Osteoblast (primary cell): ENCODE measurements at regions not wholly inside any gene's neighbourhood (a gene's known extent, or its start where the extent isn't known, plus 50 kb on each side); places are given as distances from the start of the nearest gene placed in this dataset.
A peak's percentile ranks its signal among the peaks of the same experiment; 100 is the strongest.

Experiments
- DNase-seq: peaks from one replicate; pipeline ENCODE4 v3.0.0; 2011; ENCODE audit warnings: low spot score, mixed read lengths; ENCODE audit not compliant: insufficient read length; ENCODE audit errors: missing footprints
- H2AFZ ChIP-seq: 2 replicates; pipeline ENCODE4 v1.6.0; 2011; ENCODE audit warnings: mild to moderate bottlenecking, low read length
- H3K27ac ChIP-seq: 2 replicates; pipeline ENCODE4 v1.5.1; 2011; ENCODE audit warnings: mild to moderate bottlenecking, low read depth, low read length, moderate library complexity
- H3K27me3 ChIP-seq: 2 replicates; pipeline ENCODE4 v1.6.0; 2012; ENCODE audit warnings: mild to moderate bottlenecking, control low read depth, inconsistent platforms, low read length, moderate library complexity; ENCODE audit not compliant: insufficient read depth
- H3K36me3 ChIP-seq: 2 replicates; pipeline ENCODE4 v1.5.1; 2011; ENCODE audit warnings: mild to moderate bottlenecking, low read length, control low read depth, moderate library complexity; ENCODE audit not compliant: insufficient read depth
- H3K4me1 ChIP-seq: 2 replicates; pipeline ENCODE4 v1.5.1; 2011; ENCODE audit warnings: mild to moderate bottlenecking, low read length, control low read depth, moderate library complexity; ENCODE audit not compliant: insufficient read depth
- H3K4me2 ChIP-seq: 2 replicates; pipeline ENCODE4 v1.6.0; 2011; ENCODE audit warnings: mild to moderate bottlenecking, low read length; ENCODE audit not compliant: insufficient read depth
- H3K4me3 ChIP-seq: fragments of 200-600 bp; sonication (generic); 3 replicates; pipeline ENCODE4 v1.5.1; 2012; ENCODE audit warnings: mild to moderate bottlenecking, low read length, inconsistent platforms; ENCODE audit not compliant: insufficient read depth
- H3K79me2 ChIP-seq: 2 replicates; pipeline ENCODE4 v1.6.0; 2012; ENCODE audit warnings: mild to moderate bottlenecking, low read length, control low read depth, inconsistent platforms; ENCODE audit not compliant: insufficient read depth
- H3K9me3 ChIP-seq: 2 replicates; pipeline ENCODE4 v1.5.1; 2011; ENCODE audit warnings: low read depth, low read length, control low read depth
- H4K20me1 ChIP-seq: 2 replicates; pipeline ENCODE4 v1.6.0; 2012; ENCODE audit warnings: mild to moderate bottlenecking, low read length, control low read depth; ENCODE audit not compliant: insufficient read depth
- CTCF ChIP-seq: IDR thresholded peaks from 2 replicates; pipeline ENCODE4 v1.5.1; 2011; ENCODE audit warnings: mild to moderate bottlenecking, low read depth, low read length, moderate library complexity; ENCODE audit errors: extremely low read depth

- peak overlapping the region; percentile 12 for H3K4me2 ChIP-seq
Observed at GRCh38 chr10:31644931-31645633, 283.5 kb downstream of the ARHGAP12 start.

GRCh38 chr10:31642281-31642680, 286.4 kb downstream of the ARHGAP12 start:
- Histone ChIP-seq H3K36me3 (no peaks in the 10 kb centered on the region), H3K4me1 (peaks cover 17% of the 10 kb centered on the region), H4K20me1 (no peaks in the 10 kb centered on the region), H3K27ac (no peak overlapping the region), H3K4me3 (no peak overlapping the region), H3K79me2 (no peaks in the 10 kb centered on the region), H3K9me3 (no peaks in the 10 kb centered on the region), H3K4me2 (no peak overlapping the region), H3K27me3 (no peaks in the 10 kb centered on the region), H2AFZ (no peak overlapping the region)
- DNase-seq, result no peak
- no peak for TF ChIP-seq CTCF

More at GRCh38 chr10:31644931-31645633, 283.5 kb downstream of the ARHGAP12 start:
- peak; percentile 81 for DNase-seq
- H3K27me3 ChIP-seq, result no peaks in the 10 kb centered on the region
- no peaks in the 10 kb centered on the region for H3K79me2 ChIP-seq
- H2AFZ ChIP-seq, result peak overlapping the region; percentile 5
- no peaks in the 10 kb centered on the region for H3K36me3 ChIP-seq
- peaks cover 28% of the 10 kb centered on the region for H3K4me1 ChIP-seq
- peak overlapping the region; percentile 21 for H3K27ac ChIP-seq
- no peak for TF ChIP-seq CTCF
- H4K20me1 ChIP-seq, result no peaks in the 10 kb centered on the region
- no peak overlapping the region for H3K4me3 ChIP-seq
- no peaks in the 10 kb centered on the region for H3K9me3 ChIP-seq

GRCh38 chr10:31635415-31636065, 293.1 kb downstream of the ARHGAP12 start:
- no peak for DNase-seq
- H3K27me3 ChIP-seq, result no peaks in the 10 kb centered on the region
- H3K9me3 ChIP-seq, result no peaks in the 10 kb centered on the region
- H3K27ac ChIP-seq, result no peak overlapping the region
- TF ChIP-seq CTCF, result no peak
- no peak overlapping the region for H3K4me3 ChIP-seq
- H3K36me3 ChIP-seq, result no peaks in the 10 kb centered on the region
- no peak overlapping the region for H3K4me2 ChIP-seq
- H3K4me1 ChIP-seq, result no peaks in the 10 kb centered on the region
- H3K79me2 ChIP-seq, result no peaks in the 10 kb centered on the region
- no peak overlapping the region for H2AFZ ChIP-seq
- no peaks in the 10 kb centered on the region for H4K20me1 ChIP-seq

- Histone ChIP-seq H4K20me1 (no peaks in the 10 kb centered on the region), H3K36me3 (no peaks in the 10 kb centered on the region), H3K9me3 (no peaks in the 10 kb centered on the region), H3K4me3 (no peak overlapping the region), H3K79me2 (no peaks in the 10 kb centered on the region), H3K27ac (no peak overlapping the region), H2AFZ (no peak overlapping the region), H3K4me1 (no peaks in the 10 kb centered on the region), H3K27me3 (no peaks in the 10 kb centered on the region), H3K4me2 (no peak overlapping the region)
- no peak for DNase-seq
- TF ChIP-seq CTCF, result no peak
Observed at GRCh38 chr10:31635009-31635408, 293.6 kb downstream of the ARHGAP12 start.
